Neuronal stem cell (in vitro differentiated cells): ENCODE measurements at regions not wholly inside any gene's neighbourhood (a gene's known extent, or its start where the extent isn't known, plus 50 kb on each side); places are given as distances from the start of the nearest gene placed in this dataset.

Experiments used
- DNase-seq: peaks from one replicate; pipeline ENCODE4 v3.0.0-alpha.2; 2013; ENCODE audit warnings: low spot score
- H2AFZ ChIP-seq: one replicate; pipeline ENCODE4 v1.6.1; 2013; ENCODE audit warnings: mild to moderate bottlenecking, low read length, inconsistent platforms
- H2AK5ac ChIP-seq: 2 replicates; pipeline ENCODE4 v1.6.1; 2013; ENCODE audit warnings: low read depth, mild to moderate bottlenecking, inconsistent platforms, low read length, moderate library complexity, mixed read lengths
- H2BK120ac ChIP-seq: 2 replicates; pipeline ENCODE4 v1.6.1; 2013; ENCODE audit warnings: low read depth, mild to moderate bottlenecking, inconsistent platforms, low read length, moderate library complexity, mixed read lengths
- H2BK12ac ChIP-seq: one replicate; pipeline ENCODE4 v1.6.1; 2013; ENCODE audit warnings: low read length, inconsistent platforms
- H2BK15ac ChIP-seq: 2 replicates; pipeline ENCODE4 v1.6.1; 2013; ENCODE audit warnings: mild to moderate bottlenecking, low read length, inconsistent platforms, mixed read lengths
- H2BK5ac ChIP-seq: one replicate; pipeline ENCODE4 v1.6.1; 2013; ENCODE audit warnings: inconsistent platforms, mild to moderate bottlenecking, low read length, moderate library complexity
- H3K14ac ChIP-seq: one replicate; pipeline ENCODE4 v1.6.1; 2013; ENCODE audit warnings: low read length, inconsistent platforms
- H3K18ac ChIP-seq: 2 replicates; pipeline ENCODE4 v1.6.1; 2013; ENCODE audit warnings: low read length, inconsistent platforms
- H3K23ac ChIP-seq: 2 replicates; pipeline ENCODE4 v1.6.1; 2013; ENCODE audit warnings: low read depth, mild to moderate bottlenecking, mixed read lengths, low read length, inconsistent platforms; ENCODE audit not compliant: poor library complexity
- H3K27ac ChIP-seq: replicated peaks from 3 replicates; pipeline ENCODE4 v1.5.1; 2013; ENCODE audit warnings: low read length, inconsistent platforms
- H3K27me3 ChIP-seq, 3 experiments: 2 replicates each; pipeline ENCODE4 v1.6.1; 2013; ENCODE audit warnings: low read length in 3 of 3, mild to moderate bottlenecking in 2 of 3, inconsistent platforms in 1 of 3, low read depth in 1 of 3, mixed read lengths in 1 of 3, moderate library complexity in 1 of 3; ENCODE audit not compliant: control insufficient read depth in 3 of 3, insufficient read depth in 3 of 3
- H3K36me3 ChIP-seq, 2 donors: replicated peaks in 1 of 2; 2 replicates each; pipeline ENCODE4 v1.6.1; 2013; ENCODE audit warnings: low read length in 2 of 2; ENCODE audit not compliant: control insufficient read depth in 2 of 2, insufficient read depth in 2 of 2
- H3K4ac ChIP-seq: 2 replicates; pipeline ENCODE4 v1.6.1; 2013; ENCODE audit warnings: inconsistent platforms, mild to moderate bottlenecking, low read length, moderate library complexity
- H3K4me1 ChIP-seq, 2 donors: 1 replicate in 1 of 2; 2 replicates in 1 of 2; pipeline ENCODE4 v1.6.1; 2013; ENCODE audit warnings: low read length in 2 of 2, low read depth in 1 of 2; ENCODE audit not compliant: control insufficient read depth in 2 of 2, insufficient read depth in 1 of 2
- H3K4me2 ChIP-seq: one replicate; pipeline ENCODE4 v1.6.1; 2013; ENCODE audit warnings: mild to moderate bottlenecking, low read length, inconsistent platforms; ENCODE audit not compliant: insufficient read depth, poor library complexity, severe bottlenecking
- H3K4me3 ChIP-seq, 2 donors: 2 replicates each; pipeline ENCODE4 v1.5.1; 2013; ENCODE audit warnings: low read length in 2 of 2, mild to moderate bottlenecking in 2 of 2, inconsistent platforms in 1 of 2, moderate library complexity in 1 of 2
- H3K79me1 ChIP-seq: one replicate; pipeline ENCODE4 v1.6.1; 2013; ENCODE audit warnings: low read depth, mild to moderate bottlenecking, inconsistent platforms, low read length, moderate library complexity
- H3K9ac ChIP-seq: one replicate; pipeline ENCODE4 v1.6.1; 2013; ENCODE audit warnings: mild to moderate bottlenecking, low read depth, low read length, inconsistent platforms; ENCODE audit not compliant: poor library complexity
- H3K9me3 ChIP-seq, 2 donors: replicated peaks in 1 of 2; 2 replicates each; pipeline versions ENCODE3 to v1.6.1; 2013; ENCODE audit warnings: low read length in 2 of 2, mild to moderate bottlenecking in 2 of 2, inconsistent platforms in 1 of 2, low read depth in 1 of 2, mixed read lengths in 1 of 2, moderate library complexity in 1 of 2; ENCODE audit not compliant: control insufficient read depth in 2 of 2, insufficient read depth in 1 of 2
- H4K8ac ChIP-seq: one replicate; pipeline ENCODE4 v1.6.1; 2013; ENCODE audit warnings: low read depth, mild to moderate bottlenecking, inconsistent platforms, low read length, moderate library complexity
- H4K91ac ChIP-seq: one replicate; pipeline ENCODE4 v1.6.1; 2013; ENCODE audit warnings: low read length, low read depth, mild to moderate bottlenecking, inconsistent platforms; ENCODE audit not compliant: poor library complexity
- WGBS, 2 donors: extraction: QIAGEN DNeasy Blood & Tissue Kit; methylation state at CpG; one replicate each; pipeline ENCODE4 v1.1.7; 2013; ENCODE audit warnings: missing lambda C conversion rate in 2 of 2, mixed read lengths in 1 of 2; ENCODE audit not compliant: insufficient read length in 2 of 2, insufficient replicate concordance in 1 of 2; ENCODE audit errors: extremely low coverage in 2 of 2; 5-methylcytosine and 5-hydroxymethylcytosine counted together

GRCh38 chr3:164687902-164688301 is 390.4 kb downstream of the SI start:
- no peak overlapping the region for H2BK5ac ChIP-seq
- H3K79me1 ChIP-seq, result no peaks in the 10 kb centered on the region
- no peak overlapping the region for H2BK12ac ChIP-seq
- no peak for DNase-seq
- no peak overlapping the region for H2AK5ac ChIP-seq
- WGBS, 2 donors, result no CpG with 5 or more reads among the region's 1 CpG
- no peak overlapping the region for H2AFZ ChIP-seq
- no peak overlapping the region for H3K23ac ChIP-seq
- no peak overlapping the region for H3K4me2 ChIP-seq
- H3K9me3 ChIP-seq, result no peaks in the 10 kb centered on the region
- H4K91ac ChIP-seq, result no peak overlapping the region
- H3K27ac ChIP-seq, result no peak overlapping the region
- H2BK120ac ChIP-seq, result no peak overlapping the region
- H3K4me1 ChIP-seq, result no peaks in the 10 kb centered on the region
- H3K4me3 ChIP-seq, result no peak overlapping the region
- no peaks in the 10 kb centered on the region for H3K27me3 ChIP-seq
- H3K18ac ChIP-seq, result no peak overlapping the region
- H4K8ac ChIP-seq, result no peak overlapping the region
- H2BK15ac ChIP-seq, result no peak overlapping the region
- no peaks in the 10 kb centered on the region for H3K36me3 ChIP-seq
- H3K14ac ChIP-seq, result no peak overlapping the region
- H3K4ac ChIP-seq, result no peak overlapping the region
- no peak overlapping the region for H3K9ac ChIP-seq

- H3K4ac ChIP-seq, result no peak overlapping the region
- no peak overlapping the region for H2BK15ac ChIP-seq
- H3K4me1 ChIP-seq, result no peaks in the 10 kb centered on the region
- DNase-seq, result no peak
- no peak overlapping the region for H2BK5ac ChIP-seq
- H3K36me3 ChIP-seq, result no peaks in the 10 kb centered on the region
- no peak overlapping the region for H3K18ac ChIP-seq
- WGBS, 2 donors, result no CpG with 5 or more reads among the region's 3 CpGs
- H2AK5ac ChIP-seq, result no peak overlapping the region
- H3K4me2 ChIP-seq, result no peak overlapping the region
- no peak overlapping the region for H4K8ac ChIP-seq
- H3K14ac ChIP-seq, result no peak overlapping the region
- no peaks in the 10 kb centered on the region for H3K79me1 ChIP-seq
- no peak overlapping the region for H3K27ac ChIP-seq
- no peak overlapping the region for H4K91ac ChIP-seq
- H3K9ac ChIP-seq, result no peak overlapping the region
- H3K9me3 ChIP-seq, result no peaks in the 10 kb centered on the region
- no peak overlapping the region for H2BK120ac ChIP-seq
- H2BK12ac ChIP-seq, result no peak overlapping the region
- no peak overlapping the region for H3K4me3 ChIP-seq
- no peak overlapping the region for H3K23ac ChIP-seq
- no peaks in the 10 kb centered on the region for H3K27me3 ChIP-seq
- H2AFZ ChIP-seq, result no peak overlapping the region
Observed at GRCh38 chr3:164687211-164687610, 391.1 kb downstream of the SI start.

DNA sequence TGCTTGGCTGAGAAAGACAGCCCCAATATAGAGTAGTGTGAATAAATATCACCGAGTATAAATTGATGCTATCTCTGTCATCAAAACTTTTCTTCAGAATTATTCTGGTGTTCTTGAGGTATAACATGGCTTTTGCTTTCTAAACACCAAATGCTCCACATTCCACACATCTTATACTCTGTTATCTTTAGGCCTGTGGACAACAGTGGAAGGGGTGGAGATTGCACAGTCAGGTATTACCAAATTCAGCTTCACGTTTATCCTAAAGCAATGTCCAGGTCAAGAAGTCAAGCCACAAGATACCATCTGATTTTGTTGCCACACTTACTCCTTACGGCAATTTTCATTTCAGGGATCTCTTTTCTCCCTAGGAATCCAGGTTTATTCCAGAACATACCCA is 394.8 kb downstream of the SI start:
- Histone ChIP-seq H2BK5ac (no peak overlapping the region), H3K4me2 (no peak overlapping the region), H3K9ac (no peak overlapping the region), H2AK5ac (no peak overlapping the region), H3K79me1 (no peaks in the 10 kb centered on the region), H4K91ac (no peak overlapping the region), H3K18ac (no peak overlapping the region), H2BK15ac (no peak overlapping the region), H3K23ac (no peak overlapping the region), H3K36me3 (no peaks in the 10 kb centered on the region), H2BK12ac (no peak overlapping the region), H2BK120ac (no peak overlapping the region), H4K8ac (no peak overlapping the region), H3K27me3 (no peaks in the 10 kb centered on the region), H3K4me1 (no peaks in the 10 kb centered on the region), H3K4ac (no peak overlapping the region), H3K27ac (no peak overlapping the region), H3K14ac (no peak overlapping the region), H3K4me3 (no peak overlapping the region), H2AFZ (no peak overlapping the region), H3K9me3 (no peaks in the 10 kb centered on the region)
- WGBS, 2 donors, result no CpG with 5 or more reads among the region's 3 CpGs
- DNase-seq, result no peak

DNA sequence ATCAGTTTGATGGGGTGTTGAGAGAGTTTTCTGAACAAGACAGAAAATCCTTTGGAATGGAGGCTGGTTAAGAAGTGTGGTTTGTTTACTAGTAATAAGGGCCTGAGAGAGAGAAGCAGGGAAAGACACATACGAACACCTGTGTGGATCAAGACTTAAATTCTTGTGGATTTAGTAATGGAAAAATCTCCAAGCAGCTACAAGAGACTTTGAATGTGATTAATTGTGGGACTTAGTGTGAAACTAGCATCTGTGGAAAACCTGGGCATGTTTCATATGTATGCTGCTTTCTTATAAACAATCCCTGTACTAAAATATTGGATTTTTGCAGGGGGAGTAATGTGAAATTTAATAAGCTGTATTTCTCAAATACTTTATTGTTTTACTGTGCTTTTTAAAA is 399.1 kb downstream of the SI start:
- Histone ChIP-seq H3K27me3 (no peaks in the 10 kb centered on the region), H4K8ac (no peak overlapping the region), H4K91ac (no peak overlapping the region), H2BK5ac (no peak overlapping the region), H3K18ac (no peak overlapping the region), H2BK120ac (no peak overlapping the region), H3K36me3 (no peaks in the 10 kb centered on the region), H3K4me1 (no peaks in the 10 kb centered on the region), H3K14ac (no peak overlapping the region), H3K9ac (no peak overlapping the region), H2BK15ac (no peak overlapping the region), H3K4me3 (no peak overlapping the region), H3K23ac (no peak overlapping the region), H3K79me1 (no peaks in the 10 kb centered on the region), H2AK5ac (no peak overlapping the region), H3K4ac (no peak overlapping the region), H3K27ac (no peak overlapping the region), H3K9me3 (no peaks in the 10 kb centered on the region), H3K4me2 (no peak overlapping the region), H2BK12ac (no peak overlapping the region), H2AFZ (no peak overlapping the region)
- DNase-seq, result no peak
- WGBS, 2 donors, result no CpG with 5 or more reads among the region's 1 CpG
